K562 (cell line): ENCODE measurements at regions not wholly inside any gene's neighbourhood (a gene's known extent, or its start where the extent isn't known, plus 50 kb on each side); places are given as distances from the start of the nearest gene placed in this dataset.
A peak's percentile ranks its signal among the peaks of the same experiment; 100 is the strongest.

Experiments used
- ATAC-seq: fragments of 200-7000 bp; cut with Tn5 transposase; 3 replicates; pipeline ENCODE4 v1.9.1; 2020; ENCODE audit warnings: moderate library complexity
- BruUV-seq: library from RNA; stranded (reverse); fragments of 400-500 nt; replicated peaks from 2 replicates; lab custom pipeline; 2021; lab: Mats Ljungman, UMichigan
- CTCF ChIA-PET: fragments of 300-600 bp; formaldehyde crosslinking; extraction: SDS; loops from one replicate; lab custom pipeline; 2021; ENCODE audit warnings: low intra/inter-chr PET ratio; lab: Yijun Ruan, JAX
- POLR2A ChIA-PET: fragments of 300-600, 350-650 bp; sonication (Branson Sonifier 250); formaldehyde crosslinking; extraction: SDS; loops from one replicate; lab custom pipeline; 2021; ENCODE audit warnings: antibody characterized with exemption, inconsistent platforms; lab: Yijun Ruan, JAX
- DNase-seq, 4 experiments: peaks; one replicate each; pipeline versions ENCODE4 v3.0.0 to v3.0.0-alpha.2; 2011 to 2018; ENCODE audit warnings: low spot score in 3 of 4, mixed read lengths in 3 of 4; ENCODE audit errors: extremely low read depth in 1 of 4
- FAIRE-seq: peaks from 2 replicates; lab custom pipeline; 2011; peaks lifted over from hg19 to GRCh38; lab: Jason Lieb, UNC
- H2AFZ ChIP-seq: 2 replicates; pipeline ENCODE4 v1.6.0; 2011; ENCODE audit warnings: low read depth, low read length, control low read depth, inconsistent platforms
- H3K27ac ChIP-seq: fragments of 200-600 bp; 3 replicates; pipeline ENCODE4 v1.8.0; 2011; ENCODE audit warnings: low read depth, mild to moderate bottlenecking, control low read depth, inconsistent platforms, low read length, moderate library complexity, mixed read lengths; ENCODE audit errors: extremely low read depth
- H3K27me3 ChIP-seq, 2 experiments: fragments of 300-600 bp in 1 of 2; 2 replicates in 1 of 2; 3 replicates in 1 of 2; pipeline versions ENCODE4 v1.6.0 to v1.8.0; 2011; ENCODE audit warnings: inconsistent platforms in 2 of 2, low read length in 2 of 2, mild to moderate bottlenecking in 1 of 2, mixed read lengths in 1 of 2, moderate library complexity in 1 of 2; ENCODE audit not compliant: control insufficient read depth in 2 of 2, insufficient read depth in 2 of 2
- H3K36me3 ChIP-seq: fragments of 300-600 bp; 3 replicates; pipeline ENCODE4 v1.8.0; 2011; ENCODE audit warnings: mild to moderate bottlenecking, low read length, inconsistent platforms; ENCODE audit not compliant: control insufficient read depth, insufficient read depth
- H3K4me1 ChIP-seq, 2 experiments: fragments of 200-600 bp in 1 of 2; replicated peaks in 1 of 2; 2 replicates in 1 of 2; 3 replicates in 1 of 2; pipeline versions ENCODE4 v1.5.1 to v1.8.0; 2011; ENCODE audit warnings: inconsistent platforms in 2 of 2, low read length in 2 of 2, mild to moderate bottlenecking in 1 of 2, mixed read lengths in 1 of 2, moderate library complexity in 1 of 2; ENCODE audit not compliant: control insufficient read depth in 2 of 2, insufficient read depth in 2 of 2
- H3K4me2 ChIP-seq: 2 replicates; pipeline ENCODE4 v1.6.1; 2011; ENCODE audit warnings: low read length, control low read depth, inconsistent platforms, mixed read lengths; ENCODE audit not compliant: insufficient read depth
- H3K4me3 ChIP-seq: fragments of 200-600 bp; sonication (generic), shearing (Covaris generic); 2 replicates; pipeline ENCODE4 v1.5.1; 2016; ENCODE audit warnings: control low read depth, inconsistent platforms
- H3K79me2 ChIP-seq: fragments of 200-600 bp; 3 replicates; pipeline ENCODE4 v1.8.0; 2011; ENCODE audit warnings: low read length, inconsistent platforms; ENCODE audit not compliant: control insufficient read depth, insufficient read depth
- H3K9ac ChIP-seq, 2 experiments: 2 replicates each; pipeline versions ENCODE4 v1.6.0 to v1.6.1; 2011; ENCODE audit warnings: low read depth in 2 of 2, low read length in 2 of 2, control low read depth in 1 of 2, inconsistent platforms in 1 of 2, mild to moderate bottlenecking in 1 of 2, mixed read lengths in 1 of 2; ENCODE audit not compliant: insufficient read depth in 1 of 2
- H3K9me1 ChIP-seq: one replicate; pipeline ENCODE4 v1.6.0; 2011; ENCODE audit warnings: inconsistent platforms, mild to moderate bottlenecking, low read length, moderate library complexity; ENCODE audit not compliant: control insufficient read depth, insufficient read depth
- H3K9me3 ChIP-seq: replicated peaks from 2 replicates; pipeline ENCODE4 v1.5.1; 2011; ENCODE audit warnings: low read depth, low read length, inconsistent platforms; ENCODE audit not compliant: control insufficient read depth, insufficient read depth
- H4K20me1 ChIP-seq: replicated peaks from 2 replicates; pipeline ENCODE4 v1.6.1; 2011; ENCODE audit warnings: low read length, inconsistent platforms, mixed read lengths; ENCODE audit not compliant: control insufficient read depth, insufficient read depth
- BCLAF1 ChIP-seq, 2 experiments: fragments of 450-650 bp in 1 of 2; IDR thresholded peaks; 2 replicates each; pipeline ENCODE4 v1.6.1; 2011 to 2017; ENCODE audit warnings: low read depth in 2 of 2, antibody characterized with exemption in 1 of 2, borderline replicate concordance in 1 of 2, low read length in 1 of 2, mild to moderate bottlenecking in 1 of 2, mixed read lengths in 1 of 2; ENCODE audit not compliant: control insufficient read depth in 1 of 2
- RCOR1 ChIP-seq, 2 experiments: IDR thresholded peaks; 2 replicates each; pipeline ENCODE4 v1.6.1; 2012; ENCODE audit warnings: low read depth in 2 of 2, low read length in 2 of 2, borderline replicate concordance in 1 of 2, improper control_type of control experiment in 1 of 2
- SMAD3 ChIP-seq: fragments of 450-650 bp; formaldehyde crosslinking; conservative IDR thresholded peaks from 2 replicates; pipeline ENCODE4 v1.4.0; 2020; ENCODE audit warnings: mild to moderate bottlenecking
- SOX6 ChIP-seq: fragments of 450-650 bp; IDR thresholded peaks from 2 replicates; pipeline ENCODE4 v1.6.1; 2014; ENCODE audit warnings: mild to moderate bottlenecking
- WGBS: fragments of 100-300 bp; shearing (Covaris generic); methylation state at CpG from one replicate; pipeline ENCODE4 v1.1.6; 2016; ENCODE audit warnings: low coverage, mixed read lengths; ENCODE audit not compliant: insufficient coverage; ENCODE audit errors: missing lambda C conversion rate; 5-methylcytosine and 5-hydroxymethylcytosine counted together
- in situ Hi-C: fragments of 300-500 bp; cut with MboI; formaldehyde crosslinking; loops from 4 replicates; pipeline ENCODE4 v1.15.0; 2018; ENCODE audit warnings: inconsistent platforms, mixed read lengths
- intact Hi-C: fragments of 100-400 bp; cut with micrococcal nuclease; formaldehyde crosslinking; loops from 2 replicates; pipeline ENCODE4 v1.14.2; 2022

GRCh38 chr6:14550410-14550809 is 432.8 kb downstream of the CD83 start:
- FAIRE-seq (no peak), ATAC-seq (no peak), DNase-seq (no peak)
- H2AFZ ChIP-seq, result no peak overlapping the region
- H3K27ac ChIP-seq, result no peak overlapping the region
- H3K4me2 ChIP-seq, result no peak overlapping the region
- peaks cover 0 to 10% of the 10 kb centered on the region in 2 experiments; a peak in 3 of 5 replicates for H3K27me3 ChIP-seq
- WGBS, result 15% methylated on average over 3 of the region's 3 CpGs
- H3K9me1 ChIP-seq, result no peaks in the 10 kb centered on the region
- BruUV-seq, result no TSS peak
- intact Hi-C loops, result no loop called here
- no peaks in the 10 kb centered on the region for H3K9me3 ChIP-seq
- no peaks in the 10 kb centered on the region for H3K36me3 ChIP-seq
- no peaks in the 10 kb centered on the region for H3K79me2 ChIP-seq
- no peak overlapping the region for H3K9ac ChIP-seq
- no peaks in the 10 kb centered on the region for H3K4me1 ChIP-seq
- no peak for TF ChIP-seq BCLAF1 (IDR thresholded peaks at IDR 0.05; ENCODE audit: borderline replicate concordance in 1 of 2, control insufficient read depth in 1 of 2, low read depth in 2 of 2, low read length in 1 of 2)
- TF ChIP-seq SMAD3 (CRISPR knock-in tag), result no peak
- no peak for TF ChIP-seq SOX6
- TF ChIP-seq RCOR1 (IDR thresholded peaks at IDR 0.05; ENCODE audit: borderline replicate concordance in 1 of 2, low read depth in 2 of 2, low read length in 2 of 2), result peak in 1 of 2 experiments; percentile 68; a peak in 2 of 4 replicates
- H3K4me3 ChIP-seq, result no peak overlapping the region
- ChIA-PET CTCF (no interaction called here), POLR2A (interaction anchor here (0.6 kb wide), 2 partner anchors 72 to 249 kb away, joined by 3 to 4 read pairs; no protein-coding TSS in a partner anchor)
- in situ Hi-C loops, result no loop called here
- no peaks in the 10 kb centered on the region for H4K20me1 ChIP-seq
